Muscle of leg (tissue), 3 donors: ENCODE measurements at regions not wholly inside any gene's neighbourhood (a gene's known extent, or its start where the extent isn't known, plus 50 kb on each side); places are given as distances from the start of the nearest gene placed in this dataset.

Experiments
- DNase-seq: peaks from one replicate; pipeline ENCODE4 v3.0.0; 2013
- H3K27ac ChIP-seq: one replicate; pipeline ENCODE4 v1.5.1; 2013; ENCODE audit warnings: mild to moderate bottlenecking, low read length, control low read depth
- H3K27me3 ChIP-seq: one replicate; pipeline ENCODE4 v1.6.1; 2013; ENCODE audit warnings: low read length; ENCODE audit not compliant: control insufficient read depth, insufficient read depth
- H3K36me3 ChIP-seq: one replicate; pipeline ENCODE4 v1.6.1; 2013; ENCODE audit warnings: low read length; ENCODE audit not compliant: control insufficient read depth, insufficient read depth
- H3K4me1 ChIP-seq: one replicate; pipeline ENCODE4 v1.6.1; 2013; ENCODE audit warnings: low read length; ENCODE audit not compliant: control insufficient read depth, insufficient read depth
- H3K4me3 ChIP-seq: one replicate; pipeline ENCODE4 v1.5.1; 2013; ENCODE audit warnings: low read length, control low read depth
- H3K9me3 ChIP-seq: replicated peaks from 2 replicates; pipeline ENCODE4 v1.6.1; 2013; ENCODE audit warnings: low read depth, low read length; ENCODE audit not compliant: control insufficient read depth
- WGBS: methylation state at CpG from one replicate; pipeline ENCODE4 v1.1.5; 2013; ENCODE audit warnings: missing lambda C conversion rate; ENCODE audit not compliant: insufficient coverage; 5-methylcytosine and 5-hydroxymethylcytosine counted together

GRCh38 chrX:34576864-34577263, 80.2 kb downstream of the TMEM47 start:
- DNase-seq: no peak
- Histone ChIP-seq H3K27me3 (peaks cover 4% of the 10 kb centered on the region), H3K36me3 (no peaks in the 10 kb centered on the region), H3K4me1 (no peaks in the 10 kb centered on the region), H3K9me3 (no peaks in the 10 kb centered on the region), H3K4me3 (no peak overlapping the region), H3K27ac (no peak overlapping the region)

GRCh38 chrX:34565981-34566380, 91.1 kb downstream of the TMEM47 start:
- no peak overlapping the region for H3K27ac ChIP-seq
- no peaks in the 10 kb centered on the region for H3K9me3 ChIP-seq
- no CpG with 5 or more reads among the region's 2 CpGs for WGBS
- H3K36me3 ChIP-seq: no peaks in the 10 kb centered on the region
- no peak overlapping the region for H3K4me3 ChIP-seq
- no peaks in the 10 kb centered on the region for H3K27me3 ChIP-seq
- no peaks in the 10 kb centered on the region for H3K4me1 ChIP-seq
- DNase-seq: no peak

GRCh38 chrX:34563804-34564203, 93.3 kb downstream of the TMEM47 start:
- H3K4me3 ChIP-seq: no peak overlapping the region
- no peaks in the 10 kb centered on the region for H3K36me3 ChIP-seq
- no peaks in the 10 kb centered on the region for H3K4me1 ChIP-seq
- H3K27ac ChIP-seq: no peak overlapping the region
- no peaks in the 10 kb centered on the region for H3K9me3 ChIP-seq
- no CpG with 5 or more reads among the region's 1 CpG for WGBS
- DNase-seq: no peak
- H3K27me3 ChIP-seq: no peaks in the 10 kb centered on the region

- no peak overlapping the region for H3K4me3 ChIP-seq
- H3K27me3 ChIP-seq: no peaks in the 10 kb centered on the region
- 49% methylated on average over 2 of the region's 2 CpGs for WGBS
- H3K27ac ChIP-seq: no peak overlapping the region
- no peaks in the 10 kb centered on the region for H3K4me1 ChIP-seq
- no peak for DNase-seq
- no peaks in the 10 kb centered on the region for H3K36me3 ChIP-seq
- no peaks in the 10 kb centered on the region for H3K9me3 ChIP-seq
Observed at GRCh38 chrX:34563061-34563460, 94.0 kb downstream of the TMEM47 start.

- H3K27ac ChIP-seq: no peak overlapping the region
- no peak for DNase-seq
Observed at GRCh38 chrX:34562006-34562405, 95.1 kb downstream of the TMEM47 start.

GRCh38 chrX:34560180-34560579, 96.9 kb downstream of the TMEM47 start:
- no peaks in the 10 kb centered on the region for H3K27me3 ChIP-seq
- H3K9me3 ChIP-seq: no peaks in the 10 kb centered on the region
- no peaks in the 10 kb centered on the region for H3K36me3 ChIP-seq
- no peaks in the 10 kb centered on the region for H3K4me1 ChIP-seq
- H3K4me3 ChIP-seq: no peak overlapping the region
- H3K27ac ChIP-seq: no peak overlapping the region
- no peak for DNase-seq
- no CpG with 5 or more reads among the region's 4 CpGs for WGBS

More at GRCh38 chrX:34562006-34562405, 95.1 kb downstream of the TMEM47 start:
- H3K4me3 ChIP-seq: no peak overlapping the region
- H3K36me3 ChIP-seq: no peaks in the 10 kb centered on the region
- no peaks in the 10 kb centered on the region for H3K27me3 ChIP-seq
- H3K9me3 ChIP-seq: no peaks in the 10 kb centered on the region
- no peaks in the 10 kb centered on the region for H3K4me1 ChIP-seq

- H3K9me3 ChIP-seq: no peaks in the 10 kb centered on the region
- DNase-seq: no peak
- H3K36me3 ChIP-seq: no peaks in the 10 kb centered on the region
- no peak overlapping the region for H3K27ac ChIP-seq
- no peak overlapping the region for H3K4me3 ChIP-seq
- H3K4me1 ChIP-seq: no peaks in the 10 kb centered on the region
- no CpG with 5 or more reads among the region's 1 CpG for WGBS
- no peaks in the 10 kb centered on the region for H3K27me3 ChIP-seq
Observed at GRCh38 chrX:34559325-34559724, 97.8 kb downstream of the TMEM47 start.

- Histone ChIP-seq H3K27ac (no peak overlapping the region), H3K9me3 (no peaks in the 10 kb centered on the region), H3K36me3 (no peaks in the 10 kb centered on the region), H3K4me3 (no peak overlapping the region), H3K27me3 (no peaks in the 10 kb centered on the region), H3K4me1 (no peaks in the 10 kb centered on the region)
- 38% methylated on average over 1 of the region's 1 CpG for WGBS
- DNase-seq: no peak
Observed at GRCh38 chrX:34557733-34558132, 99.4 kb downstream of the TMEM47 start.

- no peaks in the 10 kb centered on the region for H3K27me3 ChIP-seq
- H3K27ac ChIP-seq: no peak overlapping the region
- no peak overlapping the region for H3K4me3 ChIP-seq
- 100% methylated on average over 2 of the region's 6 CpGs for WGBS
- H3K4me1 ChIP-seq: no peaks in the 10 kb centered on the region
- no peak for DNase-seq
- no peaks in the 10 kb centered on the region for H3K36me3 ChIP-seq
- no peaks in the 10 kb centered on the region for H3K9me3 ChIP-seq
Observed at GRCh38 chrX:34555481-34555880, 101.6 kb downstream of the TMEM47 start.

GRCh38 chrX:34546366-34546765, 110.7 kb downstream of the TMEM47 start:
- no peaks in the 10 kb centered on the region for H3K4me1 ChIP-seq
- no peak for DNase-seq
- no peaks in the 10 kb centered on the region for H3K9me3 ChIP-seq
- WGBS: no CpG with 5 or more reads among the region's 4 CpGs
- no peaks in the 10 kb centered on the region for H3K36me3 ChIP-seq
- no peak overlapping the region for H3K4me3 ChIP-seq
- no peaks in the 10 kb centered on the region for H3K27me3 ChIP-seq
- H3K27ac ChIP-seq: no peak overlapping the region

GRCh38 chrX:34528081-34528480, 129.0 kb downstream of the TMEM47 start:
- H3K9me3 ChIP-seq: no peaks in the 10 kb centered on the region
- no peaks in the 10 kb centered on the region for H3K27me3 ChIP-seq
- DNase-seq: no peak
- no peak overlapping the region for H3K4me3 ChIP-seq
- no peak overlapping the region for H3K27ac ChIP-seq
- H3K4me1 ChIP-seq: no peaks in the 10 kb centered on the region
- H3K36me3 ChIP-seq: no peaks in the 10 kb centered on the region
